Muscle layer of colon (tissue), 2 donors: ENCODE measurements at regions not wholly inside any gene's neighbourhood (a gene's known extent, or its start where the extent isn't known, plus 50 kb on each side); places are given as distances from the start of the nearest gene placed in this dataset.

ENCODE experiments used
- H3K27ac ChIP-seq: one replicate; pipeline ENCODE4 v1.7.0; 2013; ENCODE audit warnings: low read depth, mild to moderate bottlenecking, low read length, moderate library complexity
- H3K27me3 ChIP-seq, 2 donors: one replicate each; pipeline ENCODE4 v1.7.0; 2013; ENCODE audit warnings: low read length in 2 of 2, mild to moderate bottlenecking in 2 of 2; ENCODE audit not compliant: insufficient read depth in 2 of 2, control insufficient read depth in 1 of 2
- H3K36me3 ChIP-seq: one replicate; pipeline ENCODE4 v1.7.0; 2013; ENCODE audit warnings: mild to moderate bottlenecking, low read length; ENCODE audit not compliant: insufficient read depth
- H3K4me1 ChIP-seq: one replicate; pipeline ENCODE4 v1.7.0; 2013; ENCODE audit warnings: mild to moderate bottlenecking, low read length; ENCODE audit not compliant: insufficient read depth
- H3K4me3 ChIP-seq, 2 donors: one replicate each; pipeline ENCODE4 v1.7.0; 2013; ENCODE audit warnings: low read length in 2 of 2, low read depth in 1 of 2, mild to moderate bottlenecking in 1 of 2, moderate library complexity in 1 of 2
- H3K9ac ChIP-seq: one replicate; pipeline ENCODE4 v1.7.0; 2013; ENCODE audit warnings: low read length
- H3K9me3 ChIP-seq: one replicate; pipeline ENCODE4 v1.7.0; 2013; ENCODE audit warnings: mild to moderate bottlenecking, low read length
- donor health status: abdominal sarcoma.
- donor health status: Adenocarcinoma of cecum.

GRCh38 chr2:145431181-145431951 is 911.4 kb upstream of the ZEB2 start:
- no peaks in the 10 kb centered on the region for H3K9me3 ChIP-seq
- no peaks in the 10 kb centered on the region for H3K27me3 ChIP-seq
- no peak overlapping the region for H3K27ac ChIP-seq

GRCh38 chr2:145423809-145424208 is 903.9 kb upstream of the ZEB2 start:
- no peaks in the 10 kb centered on the region for H3K36me3 ChIP-seq
- H3K4me1 ChIP-seq = no peaks in the 10 kb centered on the region
- H3K4me3 ChIP-seq = no peak overlapping the region
- no peaks in the 10 kb centered on the region for H3K27me3 ChIP-seq
- H3K9ac ChIP-seq = no peak overlapping the region
- no peaks in the 10 kb centered on the region for H3K9me3 ChIP-seq
- H3K27ac ChIP-seq = no peak overlapping the region

More at GRCh38 chr2:145431181-145431951, 911.4 kb upstream of the ZEB2 start:
- Histone ChIP-seq H3K4me3 (no peak overlapping the region), H3K9ac (no peak overlapping the region), H3K4me1 (no peaks in the 10 kb centered on the region), H3K36me3 (no peaks in the 10 kb centered on the region)

- H3K36me3 ChIP-seq = no peaks in the 10 kb centered on the region
- no peak overlapping the region for H3K4me3 ChIP-seq
- no peaks in the 10 kb centered on the region for H3K9me3 ChIP-seq
Measured at GRCh38 chr2:145422576-145422975, 902.7 kb upstream of the ZEB2 start.

GRCh38 chr2:145421841-145422240 is 901.9 kb upstream of the ZEB2 start:
- no peak overlapping the region for H3K27ac ChIP-seq
- H3K27me3 ChIP-seq = no peaks in the 10 kb centered on the region
- H3K36me3 ChIP-seq = no peaks in the 10 kb centered on the region
- H3K4me1 ChIP-seq = no peaks in the 10 kb centered on the region
- H3K9me3 ChIP-seq = no peaks in the 10 kb centered on the region
- H3K4me3 ChIP-seq = no peak overlapping the region
- no peak overlapping the region for H3K9ac ChIP-seq

More at GRCh38 chr2:145422576-145422975, 902.7 kb upstream of the ZEB2 start:
- Histone ChIP-seq H3K27me3 (no peaks in the 10 kb centered on the region), H3K9ac (no peak overlapping the region), H3K27ac (no peak overlapping the region), H3K4me1 (no peaks in the 10 kb centered on the region)

- Histone ChIP-seq H3K27ac (no peak overlapping the region), H3K36me3 (no peaks in the 10 kb centered on the region), H3K9me3 (no peaks in the 10 kb centered on the region), H3K27me3 (no peaks in the 10 kb centered on the region), H3K9ac (no peak overlapping the region), H3K4me3 (no peak overlapping the region), H3K4me1 (no peaks in the 10 kb centered on the region)
Measured at GRCh38 chr2:145416640-145417039, 896.7 kb upstream of the ZEB2 start.

- Histone ChIP-seq H3K36me3 (no peaks in the 10 kb centered on the region), H3K4me3 (no peak overlapping the region), H3K9ac (no peak overlapping the region), H3K4me1 (no peaks in the 10 kb centered on the region), H3K27me3 (no peaks in the 10 kb centered on the region), H3K9me3 (no peaks in the 10 kb centered on the region), H3K27ac (no peak overlapping the region)
Measured at GRCh38 chr2:145415151-145415550, 895.2 kb upstream of the ZEB2 start.

- H3K9me3 ChIP-seq = no peaks in the 10 kb centered on the region
- H3K27ac ChIP-seq = no peak overlapping the region
- H3K36me3 ChIP-seq = no peaks in the 10 kb centered on the region
- H3K9ac ChIP-seq = no peak overlapping the region
- H3K4me3 ChIP-seq = no peak overlapping the region
- no peaks in the 10 kb centered on the region for H3K27me3 ChIP-seq
- no peaks in the 10 kb centered on the region for H3K4me1 ChIP-seq
Measured at GRCh38 chr2:145413261-145414030, 893.5 kb upstream of the ZEB2 start.

GRCh38 chr2:145412155-145412554 is 892.2 kb upstream of the ZEB2 start:
- no peaks in the 10 kb centered on the region for H3K9me3 ChIP-seq
- no peaks in the 10 kb centered on the region for H3K27me3 ChIP-seq
- no peak overlapping the region for H3K9ac ChIP-seq
- H3K4me1 ChIP-seq = no peaks in the 10 kb centered on the region
- H3K27ac ChIP-seq = no peak overlapping the region
- H3K4me3 ChIP-seq = no peak overlapping the region
- no peaks in the 10 kb centered on the region for H3K36me3 ChIP-seq

- H3K36me3 ChIP-seq = no peaks in the 10 kb centered on the region
Measured at GRCh38 chr2:145411493-145411892, 891.6 kb upstream of the ZEB2 start.

GRCh38 chr2:145410086-145410485 is 890.2 kb upstream of the ZEB2 start:
- no peak overlapping the region for H3K9ac ChIP-seq
- no peaks in the 10 kb centered on the region for H3K9me3 ChIP-seq
- H3K27me3 ChIP-seq = no peaks in the 10 kb centered on the region
- no peaks in the 10 kb centered on the region for H3K4me1 ChIP-seq
- no peak overlapping the region for H3K27ac ChIP-seq
- no peak overlapping the region for H3K4me3 ChIP-seq
- no peaks in the 10 kb centered on the region for H3K36me3 ChIP-seq

More at GRCh38 chr2:145411493-145411892, 891.6 kb upstream of the ZEB2 start:
- Histone ChIP-seq H3K4me3 (no peak overlapping the region), H3K4me1 (no peaks in the 10 kb centered on the region), H3K27ac (no peak overlapping the region), H3K27me3 (no peaks in the 10 kb centered on the region), H3K9ac (no peak overlapping the region), H3K9me3 (no peaks in the 10 kb centered on the region)

GRCh38 chr2:145408980-145409379 is 889.1 kb upstream of the ZEB2 start:
- Histone ChIP-seq H3K27ac (no peak overlapping the region), H3K9me3 (no peaks in the 10 kb centered on the region), H3K4me1 (no peaks in the 10 kb centered on the region), H3K27me3 (no peaks in the 10 kb centered on the region), H3K36me3 (no peaks in the 10 kb centered on the region), H3K4me3 (no peak overlapping the region), H3K9ac (no peak overlapping the region)
